Endodermal cell (in vitro differentiated cells): ENCODE measurements at regions not wholly inside any gene's neighbourhood (a gene's known extent, or its start where the extent isn't known, plus 50 kb on each side); places are given as distances from the start of the nearest gene placed in this dataset.

Experiments used
- DNase-seq: peaks from one replicate; pipeline ENCODE4 v3.0.0-alpha.2; 2017
- H3K27ac ChIP-seq: 2 replicates; pipeline ENCODE4 v1.5.1; 2013; ENCODE audit warnings: mild to moderate bottlenecking, low read depth, low read length, moderate library complexity
- H3K27me3 ChIP-seq: 2 replicates; pipeline ENCODE4 v1.6.1; 2013; ENCODE audit warnings: mild to moderate bottlenecking, low read length, moderate library complexity; ENCODE audit not compliant: insufficient read depth, control insufficient read depth, poor library complexity, severe bottlenecking
- H3K36me3 ChIP-seq: 2 replicates; pipeline ENCODE4 v1.7.0; 2013; ENCODE audit warnings: mild to moderate bottlenecking, low read length, moderate library complexity; ENCODE audit not compliant: control insufficient read depth, insufficient read depth
- H3K4me1 ChIP-seq: one replicate; pipeline ENCODE4 v1.7.0; 2013; ENCODE audit warnings: low read length; ENCODE audit not compliant: control insufficient read depth, insufficient read depth
- H3K4me3 ChIP-seq: 2 replicates; pipeline ENCODE4 v1.5.1; 2013; ENCODE audit warnings: mild to moderate bottlenecking, low read length, moderate library complexity
- H3K9ac ChIP-seq: 2 replicates; pipeline ENCODE4 v1.6.1; 2013; ENCODE audit warnings: mild to moderate bottlenecking, low read length, moderate library complexity; ENCODE audit not compliant: poor library complexity, severe bottlenecking; ENCODE audit errors: extremely low read depth
- H3K9me3 ChIP-seq: 2 replicates; pipeline ENCODE4 v1.6.1; 2013; ENCODE audit warnings: mild to moderate bottlenecking, low read length, moderate library complexity; ENCODE audit not compliant: control insufficient read depth
- H3K27ac Mint-ChIP-seq: 2 replicates; pipeline ENCODE4 v1.8.0; 2020; ENCODE audit warnings: mixed read lengths
- H3K27me3 Mint-ChIP-seq: 2 replicates; pipeline ENCODE4 v1.8.0; 2021; ENCODE audit warnings: mild to moderate bottlenecking, mixed read lengths; ENCODE audit not compliant: insufficient read depth
- H3K36me3 Mint-ChIP-seq: 2 replicates; pipeline ENCODE4 v1.8.0; 2020; ENCODE audit warnings: low read depth, mixed read lengths
- H3K4me1 Mint-ChIP-seq: 2 replicates; pipeline ENCODE4 v1.8.0; 2020; ENCODE audit warnings: mixed read lengths
- H3K4me3 Mint-ChIP-seq: 2 replicates; pipeline ENCODE4 v1.8.0; 2020; ENCODE audit warnings: mild to moderate bottlenecking, moderate library complexity, mixed read lengths
- H3K9me3 Mint-ChIP-seq: 2 replicates; pipeline ENCODE4 v1.8.0; 2020; ENCODE audit warnings: mild to moderate bottlenecking, mixed read lengths
- WGBS, 2 experiments: methylation state at CpG; one replicate each; pipeline versions ENCODE4 v1.1.5 to v1.1.7; 2013; ENCODE audit warnings: missing lambda C conversion rate in 2 of 2, mixed read lengths in 1 of 2; ENCODE audit not compliant: insufficient coverage in 1 of 2, insufficient read length in 1 of 2; 5-methylcytosine and 5-hydroxymethylcytosine counted together
- TF ChIP-seq, protein P1 (sequence below): fragments of 200-600 bp; sonication (generic); conservative IDR thresholded peaks from 2 replicates; pipeline ENCODE4 v1.5.0; 2021; ENCODE audit warnings: antibody characterized with exemption, mild to moderate bottlenecking

DNA sequence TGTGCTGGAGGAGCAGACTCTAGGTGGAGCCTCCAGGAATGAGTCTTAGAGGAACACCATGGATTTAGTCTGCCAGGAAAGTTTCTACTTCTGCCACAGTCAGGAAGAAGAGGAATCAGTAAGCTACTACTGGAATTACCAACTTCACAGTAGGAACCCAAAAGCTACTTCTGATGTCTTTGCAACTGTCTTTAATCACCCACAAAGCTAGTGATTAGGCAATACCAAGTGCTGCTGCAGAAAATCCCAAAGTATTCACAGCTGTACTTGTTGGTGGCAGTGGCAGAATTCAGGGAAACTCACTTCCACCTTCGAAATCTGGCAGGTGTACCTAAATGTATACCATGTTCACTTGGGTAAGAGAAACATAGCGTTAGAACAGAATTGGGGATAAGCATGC lies 264.5 kb upstream of the SORL1-AS1 start:
- TF ChIP-seq, protein P1, sequence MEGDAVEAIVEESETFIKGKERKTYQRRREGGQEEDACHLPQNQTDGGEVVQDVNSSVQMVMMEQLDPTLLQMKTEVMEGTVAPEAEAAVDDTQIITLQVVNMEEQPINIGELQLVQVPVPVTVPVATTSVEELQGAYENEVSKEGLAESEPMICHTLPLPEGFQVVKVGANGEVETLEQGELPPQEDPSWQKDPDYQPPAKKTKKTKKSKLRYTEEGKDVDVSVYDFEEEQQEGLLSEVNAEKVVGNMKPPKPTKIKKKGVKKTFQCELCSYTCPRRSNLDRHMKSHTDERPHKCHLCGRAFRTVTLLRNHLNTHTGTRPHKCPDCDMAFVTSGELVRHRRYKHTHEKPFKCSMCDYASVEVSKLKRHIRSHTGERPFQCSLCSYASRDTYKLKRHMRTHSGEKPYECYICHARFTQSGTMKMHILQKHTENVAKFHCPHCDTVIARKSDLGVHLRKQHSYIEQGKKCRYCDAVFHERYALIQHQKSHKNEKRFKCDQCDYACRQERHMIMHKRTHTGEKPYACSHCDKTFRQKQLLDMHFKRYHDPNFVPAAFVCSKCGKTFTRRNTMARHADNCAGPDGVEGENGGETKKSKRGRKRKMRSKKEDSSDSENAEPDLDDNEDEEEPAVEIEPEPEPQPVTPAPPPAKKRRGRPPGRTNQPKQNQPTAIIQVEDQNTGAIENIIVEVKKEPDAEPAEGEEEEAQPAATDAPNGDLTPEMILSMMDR, result no peak
- H3K27me3 ChIP-seq, result no peaks in the 10 kb centered on the region
- Mint-ChIP-seq H3K9me3 (no peaks in the 10 kb centered on the region), H3K4me1 (no peaks in the 10 kb centered on the region), H3K36me3 (no peaks in the 10 kb centered on the region), H3K27ac (no peak overlapping the region), H3K27me3 (peaks cover 23% of the 10 kb centered on the region), H3K4me3 (no peak overlapping the region)
- H3K4me3 ChIP-seq, result no peak overlapping the region
- H3K36me3 ChIP-seq, result no peaks in the 10 kb centered on the region
- H3K4me1 ChIP-seq, result peaks cover 6% of the 10 kb centered on the region
- WGBS, 2 experiments, result 98% methylated on average over 2 of the region's 2 CpGs; no CpG with 5 or more reads in 1 of the 2 experiments
- no peak overlapping the region for H3K27ac ChIP-seq
- no peak for DNase-seq
- peaks cover 6% of the 10 kb centered on the region for H3K9me3 ChIP-seq
- H3K9ac ChIP-seq, result no peak overlapping the region

- TF ChIP-seq, protein P1, result no peak
These were observed 263.3 kb upstream of the SORL1-AS1 start for GRCh38 chr11:121716060-121716459.

GRCh38 chr11:121715405-121715804 lies 262.6 kb upstream of the SORL1-AS1 start:
- Mint-ChIP-seq H3K36me3 (no peaks in the 10 kb centered on the region), H3K27ac (no peak overlapping the region), H3K4me3 (no peak overlapping the region), H3K4me1 (peaks cover 8% of the 10 kb centered on the region), H3K9me3 (no peaks in the 10 kb centered on the region), H3K27me3 (peaks cover 23% of the 10 kb centered on the region)
- H3K27me3 ChIP-seq, result no peaks in the 10 kb centered on the region
- no peaks in the 10 kb centered on the region for H3K9me3 ChIP-seq
- TF ChIP-seq, protein P1, result no peak
- no peak overlapping the region for H3K4me3 ChIP-seq
- 90 to 100% methylated on average over 2 to 4 of the region's 4 CpGs for WGBS, 2 experiments
- no peak overlapping the region for H3K27ac ChIP-seq
- peaks cover 14% of the 10 kb centered on the region for H3K4me1 ChIP-seq
- H3K36me3 ChIP-seq, result no peaks in the 10 kb centered on the region
- H3K9ac ChIP-seq, result no peak overlapping the region
- DNase-seq, result no peak

More at GRCh38 chr11:121716060-121716459, 263.3 kb upstream of the SORL1-AS1 start:
- peaks cover 13% of the 10 kb centered on the region for H3K4me1 ChIP-seq
- H3K27ac ChIP-seq, result no peak overlapping the region
- Mint-ChIP-seq H3K27ac (no peak overlapping the region), H3K27me3 (peaks cover 23% of the 10 kb centered on the region), H3K9me3 (no peaks in the 10 kb centered on the region), H3K4me1 (peaks cover 8% of the 10 kb centered on the region), H3K4me3 (no peak overlapping the region), H3K36me3 (no peaks in the 10 kb centered on the region)
- H3K27me3 ChIP-seq, result no peaks in the 10 kb centered on the region
- H3K9me3 ChIP-seq, result peaks cover 2% of the 10 kb centered on the region
- no peaks in the 10 kb centered on the region for H3K36me3 ChIP-seq
- H3K9ac ChIP-seq, result no peak overlapping the region
- WGBS, 2 experiments, result 89 to 100% methylated on average over 4 of the region's 4 CpGs
- H3K4me3 ChIP-seq, result no peak overlapping the region
- no peak for DNase-seq
